Ishikawa (cell line): ENCODE measurements at regions not wholly inside any gene's neighbourhood (a gene's known extent, or its start where the extent isn't known, plus 50 kb on each side); places are given as distances from the start of the nearest gene placed in this dataset.

Experiments
- CEBPB ChIP-seq: IDR thresholded peaks from 2 replicates; pipeline ENCODE4 v1.6.1; 2012
- EGR1 ChIP-seq: IDR thresholded peaks from 2 replicates; pipeline ENCODE4 v1.6.1; 2012
- EP300 ChIP-seq: IDR thresholded peaks from 2 replicates; pipeline ENCODE4 v1.6.1; 2012; ENCODE audit warnings: borderline replicate concordance
- FOXM1 ChIP-seq: IDR thresholded peaks from 2 replicates; pipeline ENCODE4 v1.6.1; 2012; ENCODE audit warnings: low read depth, borderline replicate concordance
- TAF1 ChIP-seq: IDR thresholded peaks from 2 replicates; pipeline ENCODE4 v1.6.1; 2012; ENCODE audit warnings: low read depth, mild to moderate bottlenecking
- TCF12 ChIP-seq: IDR thresholded peaks from 2 replicates; pipeline ENCODE4 v1.6.1; 2012; ENCODE audit warnings: low read depth
- ZBTB7A ChIP-seq: IDR thresholded peaks from 2 replicates; pipeline ENCODE4 v1.6.1; 2012; ENCODE audit warnings: low read depth
- TF ChIP-seq, protein P1 (sequence below): IDR thresholded peaks from 2 replicates; pipeline ENCODE4 v1.6.1; 2012
- TF ChIP-seq, protein P2 (sequence below): IDR thresholded peaks from 2 replicates; pipeline ENCODE4 v1.6.1; 2012; ENCODE audit warnings: low read depth, mild to moderate bottlenecking

DNA sequence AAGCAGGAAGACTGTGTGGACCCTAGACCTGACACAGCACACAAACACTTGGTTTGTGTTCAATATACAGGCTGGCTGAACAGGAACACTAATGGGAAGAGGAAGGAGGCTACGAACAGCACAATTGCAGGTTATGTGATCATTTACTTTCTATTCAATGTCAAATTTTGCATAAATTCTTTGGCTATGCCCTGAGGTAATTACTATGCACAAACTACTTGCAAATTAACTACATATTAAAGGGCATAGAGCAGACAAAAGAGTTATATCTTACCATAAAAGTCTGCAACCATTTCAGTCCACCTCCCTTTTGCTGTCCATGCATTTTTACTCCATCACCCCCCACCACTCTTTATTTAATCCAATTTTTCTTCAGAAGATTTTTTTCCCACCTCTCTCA is 291.2 kb upstream of the TMTC1 start:
- TF ChIP-seq ZBTB7A (no peak), CEBPB (no peak), TAF1 (no peak), EP300 (no peak), EGR1 (no peak), FOXM1 (no peak), TCF12 (no peak)
- TF ChIP-seq, protein P1, sequence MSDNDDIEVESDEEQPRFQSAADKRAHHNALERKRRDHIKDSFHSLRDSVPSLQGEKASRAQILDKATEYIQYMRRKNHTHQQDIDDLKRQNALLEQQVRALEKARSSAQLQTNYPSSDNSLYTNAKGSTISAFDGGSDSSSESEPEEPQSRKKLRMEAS: no peak
- TF ChIP-seq, protein P2, sequence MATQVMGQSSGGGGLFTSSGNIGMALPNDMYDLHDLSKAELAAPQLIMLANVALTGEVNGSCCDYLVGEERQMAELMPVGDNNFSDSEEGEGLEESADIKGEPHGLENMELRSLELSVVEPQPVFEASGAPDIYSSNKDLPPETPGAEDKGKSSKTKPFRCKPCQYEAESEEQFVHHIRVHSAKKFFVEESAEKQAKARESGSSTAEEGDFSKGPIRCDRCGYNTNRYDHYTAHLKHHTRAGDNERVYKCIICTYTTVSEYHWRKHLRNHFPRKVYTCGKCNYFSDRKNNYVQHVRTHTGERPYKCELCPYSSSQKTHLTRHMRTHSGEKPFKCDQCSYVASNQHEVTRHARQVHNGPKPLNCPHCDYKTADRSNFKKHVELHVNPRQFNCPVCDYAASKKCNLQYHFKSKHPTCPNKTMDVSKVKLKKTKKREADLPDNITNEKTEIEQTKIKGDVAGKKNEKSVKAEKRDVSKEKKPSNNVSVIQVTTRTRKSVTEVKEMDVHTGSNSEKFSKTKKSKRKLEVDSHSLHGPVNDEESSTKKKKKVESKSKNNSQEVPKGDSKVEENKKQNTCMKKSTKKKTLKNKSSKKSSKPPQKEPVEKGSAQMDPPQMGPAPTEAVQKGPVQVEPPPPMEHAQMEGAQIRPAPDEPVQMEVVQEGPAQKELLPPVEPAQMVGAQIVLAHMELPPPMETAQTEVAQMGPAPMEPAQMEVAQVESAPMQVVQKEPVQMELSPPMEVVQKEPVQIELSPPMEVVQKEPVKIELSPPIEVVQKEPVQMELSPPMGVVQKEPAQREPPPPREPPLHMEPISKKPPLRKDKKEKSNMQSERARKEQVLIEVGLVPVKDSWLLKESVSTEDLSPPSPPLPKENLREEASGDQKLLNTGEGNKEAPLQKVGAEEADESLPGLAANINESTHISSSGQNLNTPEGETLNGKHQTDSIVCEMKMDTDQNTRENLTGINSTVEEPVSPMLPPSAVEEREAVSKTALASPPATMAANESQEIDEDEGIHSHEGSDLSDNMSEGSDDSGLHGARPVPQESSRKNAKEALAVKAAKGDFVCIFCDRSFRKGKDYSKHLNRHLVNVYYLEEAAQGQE: no peak
